ENCODE measurements at regions not wholly inside any gene's neighbourhood (a gene's known extent, or its start where the extent isn't known, plus 50 kb on each side); places are given as distances from the start of the nearest gene placed in this dataset.
"Not testable (repeated sequence)": the region's sequence is repeated elsewhere in the genome, so short reads cannot be mapped to it uniquely, and the experiment has no call there.

DNA sequence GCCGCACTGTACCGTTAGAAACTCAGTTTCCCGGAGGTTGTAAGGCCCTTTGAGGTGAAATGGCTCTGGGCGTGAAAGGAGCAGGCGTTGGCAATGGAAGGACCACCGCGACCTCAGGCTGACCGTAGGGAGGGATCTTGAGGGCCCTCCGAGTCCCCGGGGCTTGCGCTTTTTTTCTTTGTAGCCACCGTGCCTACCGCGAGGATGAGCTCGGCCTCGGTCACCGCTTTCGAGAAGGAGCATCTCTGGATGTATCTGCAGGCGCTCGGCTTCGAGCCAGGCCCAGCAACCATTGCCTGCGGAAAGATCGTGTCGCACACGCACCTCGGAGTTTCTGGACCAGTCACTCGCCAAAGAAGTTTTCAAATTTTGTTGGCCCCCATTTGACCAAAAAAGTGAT is 151.8 kb downstream of the POM121L12 start:
- POLR2A ChIA-PET; DNase-seq (ENCODE audit: low spot score): not testable (repeated sequence)

DNA sequence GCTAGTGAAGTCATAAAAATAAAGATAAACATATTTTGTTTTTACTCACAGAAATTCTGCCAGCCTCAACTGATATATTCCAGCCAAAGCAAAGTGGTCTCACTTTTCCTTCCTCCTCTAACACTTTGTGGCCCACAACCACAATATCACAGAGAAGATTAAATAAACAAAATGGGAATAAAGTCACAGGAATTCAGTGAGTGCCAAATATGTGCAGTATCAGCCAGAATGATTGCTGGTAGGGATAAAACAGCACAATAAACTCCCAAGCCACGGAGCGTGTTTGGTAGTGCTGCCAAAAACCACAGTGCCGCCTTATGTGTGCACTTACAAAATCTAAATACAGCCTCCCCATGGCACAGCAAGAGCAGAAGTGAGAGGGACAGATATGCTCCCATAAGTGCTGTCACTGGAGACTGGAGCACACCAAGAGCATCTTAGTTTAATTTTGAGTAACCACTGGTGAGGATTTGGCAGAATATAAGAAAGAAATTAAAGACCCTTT is 155.8 kb downstream of the POM121L12 start:
- in situ Hi-C loops (cut with HindIII; ENCODE audit: extremely low pct_ligation_motif_present, low pct_unique_long_range_greater_than_20kb) (no loop called here), intact Hi-C loops (cut with micrococcal nuclease; ENCODE audit: unreplicated experiment) (no loop called here)
- H3K4me1 ChIP-seq (ENCODE audit: insufficient read depth, low read length): no peaks in the 10 kb centered on the region
- no peaks in the 10 kb centered on the region for H3K27me3 ChIP-seq (ENCODE audit: control insufficient read depth in 1 of 2, insufficient read depth in 2 of 2, low read length in 2 of 2)
- H3K4me3 ChIP-seq (replicated peaks in 1 of 3; ENCODE audit: insufficient read depth in 1 of 3, low read depth in 2 of 3, low read length in 3 of 3): no peak overlapping the region
- H3K9me3 ChIP-seq (ENCODE audit: low read length): peaks cover 59% of the 10 kb centered on the region
- ChIA-PET POLR2A (no interaction called here), CTCF (ENCODE audit: low intra/inter-chr PET ratio, low total read pairs) (no interaction called here)
- no peak for FAIRE-seq
- no peaks in the 10 kb centered on the region for H3K79me2 ChIP-seq (ENCODE audit: insufficient read depth, low read length)
- H2AFZ ChIP-seq (ENCODE audit: low read length): no peak overlapping the region
- no peak overlapping the region for H3K4me2 ChIP-seq (ENCODE audit: low read depth, low read length)
- DNase-seq (ENCODE audit: low spot score): no peak
- no peak for ATAC-seq
- H3K9ac ChIP-seq (ENCODE audit: insufficient read depth, low read depth, low read length): no peak overlapping the region
- H4K20me1 ChIP-seq (ENCODE audit: insufficient read depth, low read length): no peaks in the 10 kb centered on the region
- TF ChIP-seq SMARCC2 (IDR thresholded peaks at IDR 0.05): no peak
- TF ChIP-seq SIX1 (CRISPR knock-in tag; IDR thresholded peaks at IDR 0.05; ENCODE audit: borderline replicate concordance): no peak
- TF ChIP-seq ZNF75D (CRISPR knock-in tag; IDR thresholded peaks at IDR 0.05; ENCODE audit: borderline replicate concordance): no peak
- TF ChIP-seq KLF12 (CRISPR knock-in tag; IDR thresholded peaks at IDR 0.05; ENCODE audit: borderline replicate concordance): no peak
- TF ChIP-seq, protein P1, sequence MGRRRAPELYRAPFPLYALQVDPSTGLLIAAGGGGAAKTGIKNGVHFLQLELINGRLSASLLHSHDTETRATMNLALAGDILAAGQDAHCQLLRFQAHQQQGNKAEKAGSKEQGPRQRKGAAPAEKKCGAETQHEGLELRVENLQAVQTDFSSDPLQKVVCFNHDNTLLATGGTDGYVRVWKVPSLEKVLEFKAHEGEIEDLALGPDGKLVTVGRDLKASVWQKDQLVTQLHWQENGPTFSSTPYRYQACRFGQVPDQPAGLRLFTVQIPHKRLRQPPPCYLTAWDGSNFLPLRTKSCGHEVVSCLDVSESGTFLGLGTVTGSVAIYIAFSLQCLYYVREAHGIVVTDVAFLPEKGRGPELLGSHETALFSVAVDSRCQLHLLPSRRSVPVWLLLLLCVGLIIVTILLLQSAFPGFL (CRISPR knock-in tag; IDR thresholded peaks at IDR 0.05): no peak
- no peak for TF ChIP-seq ZNF709 (CRISPR knock-in tag; IDR thresholded peaks at IDR 0.05)
- no peak for TF ChIP-seq HNRNPLL (IDR thresholded peaks at IDR 0.05; ENCODE audit: low read depth, low read length, poor library complexity, severe bottlenecking)
- TF ChIP-seq JUND (CRISPR knock-in tag; IDR thresholded peaks at IDR 0.05): no peak
- H3K27ac ChIP-seq (ENCODE audit: extremely low read length, insufficient read depth, low read length): no peak overlapping the region
- no peaks in the 10 kb centered on the region for H3K36me3 ChIP-seq (replicated peaks in 1 of 2; ENCODE audit: control insufficient read depth in 1 of 2, insufficient read depth in 2 of 2, low read length in 2 of 2)
- no TSS peak for BruUV-seq (replicated peaks)
- 0% methylated on average over 3 of the region's 3 CpGs for WGBS (ENCODE audit: low lambda C conversion rate)

More for the DNA sequence above, 151.8 kb downstream of the POM121L12 start:
- H3K27me3 ChIP-seq (ENCODE audit: control insufficient read depth in 1 of 2, insufficient read depth in 2 of 2, low read length in 2 of 2); H3K79me2 ChIP-seq (ENCODE audit: insufficient read depth, low read length); H2AFZ ChIP-seq (ENCODE audit: low read length); in situ Hi-C loops (cut with HindIII; ENCODE audit: extremely low pct_ligation_motif_present, low pct_unique_long_range_greater_than_20kb); intact Hi-C loops (cut with micrococcal nuclease; ENCODE audit: unreplicated experiment); H3K27ac ChIP-seq (ENCODE audit: extremely low read length, insufficient read depth, low read length); H3K4me1 ChIP-seq (ENCODE audit: insufficient read depth, low read length); CTCF ChIA-PET (ENCODE audit: low intra/inter-chr PET ratio, low total read pairs); H3K9ac ChIP-seq (ENCODE audit: insufficient read depth, low read depth, low read length); H3K36me3 ChIP-seq (replicated peaks in 1 of 2; ENCODE audit: control insufficient read depth in 1 of 2, insufficient read depth in 2 of 2, low read length in 2 of 2); H3K4me3 ChIP-seq (replicated peaks in 1 of 3; ENCODE audit: insufficient read depth in 1 of 3, low read depth in 2 of 3, low read length in 3 of 3); BruUV-seq (replicated peaks); ATAC-seq; H4K20me1 ChIP-seq (ENCODE audit: insufficient read depth, low read length); FAIRE-seq; H3K4me2 ChIP-seq (ENCODE audit: low read depth, low read length): not testable (repeated sequence)
- peaks cover 70% of the 10 kb centered on the region for H3K9me3 ChIP-seq (ENCODE audit: low read length)
- 76% methylated on average over 7 of the region's 27 CpGs for WGBS (ENCODE audit: low lambda C conversion rate)

All from HepG2 (cell line).